A673 (cell line): ENCODE measurements at regions not wholly inside any gene's neighbourhood (a gene's known extent, or its start where the extent isn't known, plus 50 kb on each side); places are given as distances from the start of the nearest gene placed in this dataset.

Source experiments
- EZH2 ChIP-seq: fragments of 200-600 bp; sonication (generic); IDR thresholded peaks from 2 replicates; pipeline ENCODE4 v1.6.1; 2017; ENCODE audit warnings: borderline replicate concordance, low read depth, mild to moderate bottlenecking, mixed read lengths, antibody characterized with exemption, low read length; ENCODE audit not compliant: poor library complexity, severe bottlenecking
- TF ChIP-seq, protein P1 (sequence below): fragments of 300-800, 200-600 bp; sonication (generic); conservative IDR thresholded peaks from 2 replicates; pipeline ENCODE4 v1.5.1; 2017; ENCODE audit warnings: low read depth, mild to moderate bottlenecking, antibody characterized with exemption, low read length, moderate library complexity, mixed read lengths

DNA sequence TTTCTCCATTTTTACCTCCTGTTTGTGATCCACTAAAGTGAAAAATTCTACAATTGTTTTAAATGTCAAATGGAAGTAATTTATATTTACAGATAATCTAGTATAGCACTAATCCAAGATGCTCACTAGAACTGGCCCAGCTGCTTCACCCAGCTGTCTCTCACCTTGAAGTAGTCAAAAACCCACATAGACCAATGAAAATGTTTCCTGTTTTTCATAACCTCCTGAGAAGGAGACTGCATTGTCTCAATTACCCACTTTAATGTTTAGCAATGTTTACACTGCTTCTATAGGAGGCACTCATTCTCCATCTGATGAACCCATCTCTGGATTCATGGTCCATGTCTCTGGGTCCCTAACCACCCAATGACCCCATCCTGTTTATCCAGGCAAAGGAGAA lies 56.1 kb upstream of the ADO start:
- TF ChIP-seq, protein P1, sequence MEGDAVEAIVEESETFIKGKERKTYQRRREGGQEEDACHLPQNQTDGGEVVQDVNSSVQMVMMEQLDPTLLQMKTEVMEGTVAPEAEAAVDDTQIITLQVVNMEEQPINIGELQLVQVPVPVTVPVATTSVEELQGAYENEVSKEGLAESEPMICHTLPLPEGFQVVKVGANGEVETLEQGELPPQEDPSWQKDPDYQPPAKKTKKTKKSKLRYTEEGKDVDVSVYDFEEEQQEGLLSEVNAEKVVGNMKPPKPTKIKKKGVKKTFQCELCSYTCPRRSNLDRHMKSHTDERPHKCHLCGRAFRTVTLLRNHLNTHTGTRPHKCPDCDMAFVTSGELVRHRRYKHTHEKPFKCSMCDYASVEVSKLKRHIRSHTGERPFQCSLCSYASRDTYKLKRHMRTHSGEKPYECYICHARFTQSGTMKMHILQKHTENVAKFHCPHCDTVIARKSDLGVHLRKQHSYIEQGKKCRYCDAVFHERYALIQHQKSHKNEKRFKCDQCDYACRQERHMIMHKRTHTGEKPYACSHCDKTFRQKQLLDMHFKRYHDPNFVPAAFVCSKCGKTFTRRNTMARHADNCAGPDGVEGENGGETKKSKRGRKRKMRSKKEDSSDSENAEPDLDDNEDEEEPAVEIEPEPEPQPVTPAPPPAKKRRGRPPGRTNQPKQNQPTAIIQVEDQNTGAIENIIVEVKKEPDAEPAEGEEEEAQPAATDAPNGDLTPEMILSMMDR = no peak
- no peak for TF ChIP-seq EZH2
